ENCODE measurements at regions not wholly inside any gene's neighbourhood (a gene's known extent, or its start where the extent isn't known, plus 50 kb on each side); places are given as distances from the start of the nearest gene placed in this dataset.

- no peak for DNase-seq
Observed at GRCh38 chr9:113646946-113647914, 183.7 kb downstream of the RGS3 start.

- DNase-seq: no peak
Observed at GRCh38 chr9:113648048-113648447, 184.5 kb downstream of the RGS3 start.

- DNase-seq: no peak
Observed at GRCh38 chr9:113648586-113648985, 185.1 kb downstream of the RGS3 start.

- DNase-seq: no peak
Observed at GRCh38 chr9:113649054-113649453, 185.5 kb downstream of the RGS3 start.

GRCh38 chr9:113649855-113650206, 186.3 kb downstream of the RGS3 start:
- DNase-seq: no peak

- no peak for DNase-seq
Observed at GRCh38 chr9:113650207-113651131, 186.9 kb downstream of the RGS3 start.

- no peak for DNase-seq
Observed at GRCh38 chr9:113651896-113652295, 188.4 kb downstream of the RGS3 start.

- DNase-seq: no peak
Observed at GRCh38 chr9:113652355-113653152, 189.0 kb downstream of the RGS3 start.

- no peak for DNase-seq
Observed at GRCh38 chr9:113653746-113654604, 190.4 kb downstream of the RGS3 start.

GRCh38 chr9:113654605-113655428, 191.3 kb downstream of the RGS3 start:
- no peak for DNase-seq

- no peak for DNase-seq
Observed at GRCh38 chr9:113656771-113657670, 193.5 kb downstream of the RGS3 start.

GRCh38 chr9:113657765-113658544, 194.4 kb downstream of the RGS3 start:
- peak; percentile 70 for DNase-seq

- no peak for DNase-seq
Observed at GRCh38 chr9:113658545-113658895, 195.0 kb downstream of the RGS3 start.

GRCh38 chr9:113659039-113659438, 195.5 kb downstream of the RGS3 start:
- no peak for DNase-seq

- no peak for DNase-seq
Observed at GRCh38 chr9:113659740-113660139, 196.2 kb downstream of the RGS3 start.

- DNase-seq: no peak
Observed at GRCh38 chr9:113660196-113660595, 196.7 kb downstream of the RGS3 start.

GRCh38 chr9:113661074-113661473, 197.5 kb downstream of the RGS3 start:
- no peak for DNase-seq

- no peak for DNase-seq
Observed at GRCh38 chr9:113664181-113664875, 200.8 kb downstream of the RGS3 start.

Measured in CD4-positive, alpha-beta T cell treated with Interferon gamma for 1 hour (primary cell).